ENCODE measurements at regions not wholly inside any gene's neighbourhood (a gene's known extent, or its start where the extent isn't known, plus 50 kb on each side); places are given as distances from the start of the nearest gene placed in this dataset.

- Mint-ChIP-seq H3K4me1 (no peaks in the 10 kb centered on the region), H3K36me3 (ENCODE audit: low read depth) (no peaks in the 10 kb centered on the region), H3K27me3 (ENCODE audit: low read depth, poor library complexity) (peaks cover 14% of the 10 kb centered on the region), H3K4me3 (no peak overlapping the region), H3K9me3 (peaks cover 6% of the 10 kb centered on the region), H3K27ac (no peak overlapping the region)
- no peak for TF ChIP-seq CTCF (IDR thresholded peaks at IDR 0.05)
- DNase-seq = no peak
Measured at GRCh38 chr5:8350644-8351339, 481.8 kb downstream of the MTRR start.

GRCh38 chr5:8355981-8356380, 487.0 kb downstream of the MTRR start:
- H3K4me1 Mint-ChIP-seq = no peaks in the 10 kb centered on the region
- H3K9me3 Mint-ChIP-seq = no peaks in the 10 kb centered on the region
- peaks cover 15% of the 10 kb centered on the region for H3K27me3 Mint-ChIP-seq (ENCODE audit: low read depth, poor library complexity)
- no peak overlapping the region for H3K4me3 Mint-ChIP-seq
- no peak overlapping the region for H3K27ac Mint-ChIP-seq
- H3K36me3 Mint-ChIP-seq (ENCODE audit: low read depth) = no peaks in the 10 kb centered on the region
- DNase-seq = no peak
- no peak for TF ChIP-seq CTCF (IDR thresholded peaks at IDR 0.05)

GRCh38 chr5:8360012-8360411, 491.1 kb downstream of the MTRR start:
- Mint-ChIP-seq H3K4me3 (no peak overlapping the region), H3K36me3 (ENCODE audit: low read depth) (no peaks in the 10 kb centered on the region), H3K27ac (no peak overlapping the region), H3K27me3 (ENCODE audit: low read depth, poor library complexity) (peaks cover 5% of the 10 kb centered on the region), H3K9me3 (no peaks in the 10 kb centered on the region), H3K4me1 (no peaks in the 10 kb centered on the region)
- no peak for DNase-seq
- no peak for TF ChIP-seq CTCF (IDR thresholded peaks at IDR 0.05)

GRCh38 chr5:8362495-8362894, 493.5 kb downstream of the MTRR start:
- no peak for DNase-seq
- no peak overlapping the region for H3K27ac Mint-ChIP-seq
- no peaks in the 10 kb centered on the region for H3K27me3 Mint-ChIP-seq (ENCODE audit: low read depth, poor library complexity)
- no peak for TF ChIP-seq CTCF (IDR thresholded peaks at IDR 0.05)
- peaks cover 5% of the 10 kb centered on the region for H3K4me1 Mint-ChIP-seq
- H3K36me3 Mint-ChIP-seq (ENCODE audit: low read depth) = no peaks in the 10 kb centered on the region
- H3K9me3 Mint-ChIP-seq = no peaks in the 10 kb centered on the region
- H3K4me3 Mint-ChIP-seq = no peak overlapping the region

GRCh38 chr5:8363138-8363537, 494.2 kb downstream of the MTRR start:
- DNase-seq = no peak
- peaks cover 5% of the 10 kb centered on the region for H3K4me1 Mint-ChIP-seq
- no peaks in the 10 kb centered on the region for H3K9me3 Mint-ChIP-seq
- no peaks in the 10 kb centered on the region for H3K36me3 Mint-ChIP-seq (ENCODE audit: low read depth)
- no peak for TF ChIP-seq CTCF (IDR thresholded peaks at IDR 0.05)
- H3K27me3 Mint-ChIP-seq (ENCODE audit: low read depth, poor library complexity) = no peaks in the 10 kb centered on the region
- H3K4me3 Mint-ChIP-seq = no peak overlapping the region
- H3K27ac Mint-ChIP-seq = no peak overlapping the region

- H3K4me3 Mint-ChIP-seq = no peak overlapping the region
- H3K4me1 Mint-ChIP-seq = peaks cover 5% of the 10 kb centered on the region
- DNase-seq = no peak
- no peaks in the 10 kb centered on the region for H3K36me3 Mint-ChIP-seq (ENCODE audit: low read depth)
- no peaks in the 10 kb centered on the region for H3K27me3 Mint-ChIP-seq (ENCODE audit: low read depth, poor library complexity)
- no peaks in the 10 kb centered on the region for H3K9me3 Mint-ChIP-seq
- H3K27ac Mint-ChIP-seq = no peak overlapping the region
- TF ChIP-seq CTCF (IDR thresholded peaks at IDR 0.05) = no peak
Measured at GRCh38 chr5:8366266-8366665, 497.3 kb downstream of the MTRR start.
